ENCODE measurements at regions not wholly inside any gene's neighbourhood (a gene's known extent, or its start where the extent isn't known, plus 50 kb on each side); places are given as distances from the start of the nearest gene placed in this dataset.

DNA sequence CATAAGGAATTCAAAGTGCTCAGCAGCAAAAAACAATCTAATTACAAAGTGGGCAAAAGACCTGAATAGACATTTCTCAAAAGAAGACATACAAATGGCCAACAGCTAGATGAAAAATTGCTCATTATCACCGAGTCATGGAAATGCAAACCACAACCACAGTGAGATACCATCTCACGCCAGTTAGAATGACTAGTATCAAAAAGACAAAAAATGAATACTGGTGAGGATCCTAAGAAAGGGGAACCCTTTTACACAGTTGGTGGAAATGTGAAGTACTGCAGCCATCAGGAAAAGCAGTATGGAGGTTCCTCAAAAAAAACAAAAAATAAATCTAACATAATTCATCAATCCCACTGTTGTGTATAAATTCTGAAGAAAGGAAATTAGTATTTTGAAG, 1206.1 kb downstream of the EFNB2 start:
- DNase-seq (ENCODE audit: low spot score), result no peak
- Mint-ChIP-seq H3K9me3 (ENCODE audit: low read depth) (peaks cover 17% of the 10 kb centered on the region), H3K4me1 (ENCODE audit: low read depth) (peaks cover 36% of the 10 kb centered on the region), H3K36me3 (ENCODE audit: low read depth) (peaks cover 3% of the 10 kb centered on the region), H3K4me3 (ENCODE audit: unreplicated experiment) (no peak overlapping the region), H3K27me3 (ENCODE audit: low read depth) (no peaks in the 10 kb centered on the region), H3K27ac (ENCODE audit: unreplicated experiment) (no peak overlapping the region)
- TF ChIP-seq CTCF (IDR thresholded peaks at IDR 0.05), result no peak

GRCh38 chr13:105328212-105328611, 1207.2 kb downstream of the EFNB2 start:
- Mint-ChIP-seq H3K9me3 (ENCODE audit: low read depth) (peaks cover 19% of the 10 kb centered on the region), H3K4me1 (ENCODE audit: low read depth) (peaks cover 24% of the 10 kb centered on the region), H3K36me3 (ENCODE audit: low read depth) (peaks cover 3% of the 10 kb centered on the region), H3K27ac (ENCODE audit: unreplicated experiment) (no peak overlapping the region), H3K4me3 (ENCODE audit: unreplicated experiment) (no peak overlapping the region), H3K27me3 (ENCODE audit: low read depth) (no peaks in the 10 kb centered on the region)
- no peak for TF ChIP-seq CTCF (IDR thresholded peaks at IDR 0.05)
- DNase-seq (ENCODE audit: low spot score), result no peak

DNA sequence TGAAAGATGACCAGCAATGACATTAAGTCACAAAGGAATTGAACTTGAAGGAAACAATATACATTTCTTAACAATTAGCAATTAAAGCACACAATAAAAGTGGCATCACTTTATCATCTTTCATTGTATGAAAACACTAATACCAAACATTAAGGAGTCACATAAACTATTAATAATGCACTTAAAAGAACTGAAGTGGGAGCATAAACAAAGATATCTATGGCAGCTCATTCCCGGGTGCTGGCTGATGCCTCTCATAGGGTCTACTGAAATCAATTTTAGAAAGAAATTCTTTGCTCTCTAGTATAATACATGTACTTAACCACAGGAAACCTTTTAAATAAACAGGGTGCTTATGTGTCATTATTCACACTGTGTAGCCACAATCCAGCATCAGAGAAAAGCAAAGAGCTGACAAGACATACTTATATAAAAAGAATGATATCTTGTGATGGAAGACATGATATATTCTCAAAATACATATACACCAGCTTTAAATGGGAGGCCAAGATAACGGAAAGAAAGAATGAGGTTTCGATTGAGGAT, 1207.8 kb downstream of the EFNB2 start:
- no peaks in the 10 kb centered on the region for H3K27me3 Mint-ChIP-seq (ENCODE audit: low read depth)
- H3K9me3 Mint-ChIP-seq (ENCODE audit: low read depth), result peaks cover 20% of the 10 kb centered on the region
- peaks cover 18% of the 10 kb centered on the region for H3K4me1 Mint-ChIP-seq (ENCODE audit: low read depth)
- TF ChIP-seq CTCF (IDR thresholded peaks at IDR 0.05), result no peak
- H3K27ac Mint-ChIP-seq (ENCODE audit: unreplicated experiment), result no peak overlapping the region
- no peak overlapping the region for H3K4me3 Mint-ChIP-seq (ENCODE audit: unreplicated experiment)
- DNase-seq (ENCODE audit: low spot score), result no peak
- peaks cover 3% of the 10 kb centered on the region for H3K36me3 Mint-ChIP-seq (ENCODE audit: low read depth)

DNA sequence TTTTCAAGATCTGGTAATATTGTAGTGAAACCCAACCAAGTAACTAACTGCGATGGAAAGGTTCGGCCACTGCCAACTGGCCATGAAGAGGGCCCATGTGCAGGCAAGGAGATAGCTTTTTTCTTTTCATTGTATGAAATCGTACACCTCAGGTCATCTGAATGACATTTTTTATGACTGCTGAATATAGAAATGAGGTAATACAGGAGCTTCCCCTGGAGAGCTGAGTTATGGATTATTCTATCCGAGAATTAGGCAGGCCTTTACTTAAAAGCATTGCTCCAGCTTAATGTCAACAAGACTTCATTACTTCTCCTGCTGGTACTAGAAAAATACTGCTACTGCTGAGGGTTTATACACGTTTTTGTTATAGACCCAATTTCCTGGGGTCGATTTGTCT, 1215.6 kb downstream of the EFNB2 start:
- H3K4me1 Mint-ChIP-seq (ENCODE audit: low read depth), result no peaks in the 10 kb centered on the region
- TF ChIP-seq CTCF (IDR thresholded peaks at IDR 0.05), result no peak
- no peaks in the 10 kb centered on the region for H3K36me3 Mint-ChIP-seq (ENCODE audit: low read depth)

DNA sequence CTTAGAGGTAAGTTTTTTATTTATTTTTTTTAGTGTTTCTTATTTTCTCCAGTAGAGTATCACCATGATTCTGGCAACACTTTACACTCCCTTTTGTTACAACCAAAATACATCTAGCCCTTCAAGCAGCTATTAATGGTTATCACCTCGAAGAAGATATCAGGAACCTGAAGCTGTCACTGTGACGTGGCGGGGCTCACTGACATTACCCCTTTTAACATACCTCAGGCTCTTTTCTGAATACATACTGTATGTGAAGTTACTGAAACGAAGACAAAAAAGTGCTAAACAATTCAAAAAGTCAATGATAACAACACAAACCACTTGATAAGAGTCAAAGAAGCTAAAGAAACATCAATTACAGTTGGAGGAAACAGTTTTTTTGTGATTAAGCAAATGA, 1218.7 kb downstream of the EFNB2 start:
- Mint-ChIP-seq H3K36me3 (ENCODE audit: low read depth) (no peaks in the 10 kb centered on the region), H3K9me3 (ENCODE audit: low read depth) (peaks cover 3% of the 10 kb centered on the region), H3K4me3 (ENCODE audit: unreplicated experiment) (no peak overlapping the region), H3K4me1 (ENCODE audit: low read depth) (no peaks in the 10 kb centered on the region), H3K27ac (ENCODE audit: unreplicated experiment) (no peak overlapping the region), H3K27me3 (ENCODE audit: low read depth) (no peaks in the 10 kb centered on the region)
- no peak for TF ChIP-seq CTCF (IDR thresholded peaks at IDR 0.05)
- no peak for DNase-seq (ENCODE audit: low spot score)

More for the DNA sequence above, 1215.6 kb downstream of the EFNB2 start:
- Mint-ChIP-seq H3K9me3 (ENCODE audit: low read depth) (peaks cover 6% of the 10 kb centered on the region), H3K27me3 (ENCODE audit: low read depth) (no peaks in the 10 kb centered on the region), H3K27ac (ENCODE audit: unreplicated experiment) (no peak overlapping the region), H3K4me3 (ENCODE audit: unreplicated experiment) (no peak overlapping the region)
- DNase-seq (ENCODE audit: low spot score), result no peak

Measured in chondrocyte (in vitro differentiated cells).